Glutamatergic neuron (in vitro differentiated cells): ENCODE measurements at regions not wholly inside any gene's neighbourhood (a gene's known extent, or its start where the extent isn't known, plus 50 kb on each side); places are given as distances from the start of the nearest gene placed in this dataset.

Experiments used
- DNase-seq: peaks from one replicate; pipeline ENCODE4 v3.0.0; 2022
- H3K27ac Mint-ChIP-seq: one replicate; pipeline ENCODE4 v1.8.0; 2020; ENCODE audit warnings: mild to moderate bottlenecking, mixed read lengths, inconsistent platforms; ENCODE audit not compliant: unreplicated experiment
- H3K27me3 Mint-ChIP-seq: one replicate; pipeline ENCODE4 v1.8.0; 2020; ENCODE audit warnings: mild to moderate bottlenecking, moderate library complexity, mixed read lengths, inconsistent platforms; ENCODE audit not compliant: unreplicated experiment
- H3K36me3 Mint-ChIP-seq: one replicate; pipeline ENCODE4 v1.8.0; 2020; ENCODE audit warnings: mild to moderate bottlenecking, mixed read lengths, inconsistent platforms; ENCODE audit not compliant: unreplicated experiment
- H3K4me1 Mint-ChIP-seq: one replicate; pipeline ENCODE4 v1.8.0; 2020; ENCODE audit warnings: mild to moderate bottlenecking, low read depth, mixed read lengths, inconsistent platforms; ENCODE audit not compliant: unreplicated experiment
- H3K4me3 Mint-ChIP-seq: one replicate; pipeline ENCODE4 v1.8.0; 2020; ENCODE audit warnings: mild to moderate bottlenecking, mixed read lengths, inconsistent platforms; ENCODE audit not compliant: unreplicated experiment
- H3K9me3 Mint-ChIP-seq: one replicate; pipeline ENCODE4 v1.8.0; 2020; ENCODE audit warnings: mild to moderate bottlenecking, moderate library complexity, mixed read lengths, inconsistent platforms; ENCODE audit not compliant: unreplicated experiment
- TF ChIP-seq, protein P1 (sequence below): fragments of 200-600 bp; sonication (generic); IDR thresholded peaks from one replicate; pipeline ENCODE4 v1.5.0; 2021; ENCODE audit not compliant: partially characterized antibody, unreplicated experiment

DNA sequence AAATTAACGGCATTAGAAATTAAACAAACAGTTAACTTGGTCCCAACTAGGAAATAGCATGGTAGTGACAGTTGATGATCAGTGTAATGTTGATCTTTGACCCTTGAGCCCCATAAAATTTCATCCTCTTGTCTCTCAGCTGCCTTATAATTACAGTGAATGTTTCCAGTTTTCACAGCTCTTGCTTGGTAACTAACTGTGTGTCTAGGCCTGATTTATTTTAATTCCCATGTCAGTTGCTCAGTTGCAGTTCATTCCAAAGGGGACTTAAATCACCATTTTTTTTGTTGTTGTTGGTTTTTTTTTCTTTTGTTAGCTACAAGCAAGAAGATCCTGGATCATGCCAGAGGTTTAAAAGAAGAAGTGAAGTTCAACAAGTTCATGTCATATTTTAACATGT, 1883.7 kb upstream of the FLRT2 start:
- TF ChIP-seq, protein P1, sequence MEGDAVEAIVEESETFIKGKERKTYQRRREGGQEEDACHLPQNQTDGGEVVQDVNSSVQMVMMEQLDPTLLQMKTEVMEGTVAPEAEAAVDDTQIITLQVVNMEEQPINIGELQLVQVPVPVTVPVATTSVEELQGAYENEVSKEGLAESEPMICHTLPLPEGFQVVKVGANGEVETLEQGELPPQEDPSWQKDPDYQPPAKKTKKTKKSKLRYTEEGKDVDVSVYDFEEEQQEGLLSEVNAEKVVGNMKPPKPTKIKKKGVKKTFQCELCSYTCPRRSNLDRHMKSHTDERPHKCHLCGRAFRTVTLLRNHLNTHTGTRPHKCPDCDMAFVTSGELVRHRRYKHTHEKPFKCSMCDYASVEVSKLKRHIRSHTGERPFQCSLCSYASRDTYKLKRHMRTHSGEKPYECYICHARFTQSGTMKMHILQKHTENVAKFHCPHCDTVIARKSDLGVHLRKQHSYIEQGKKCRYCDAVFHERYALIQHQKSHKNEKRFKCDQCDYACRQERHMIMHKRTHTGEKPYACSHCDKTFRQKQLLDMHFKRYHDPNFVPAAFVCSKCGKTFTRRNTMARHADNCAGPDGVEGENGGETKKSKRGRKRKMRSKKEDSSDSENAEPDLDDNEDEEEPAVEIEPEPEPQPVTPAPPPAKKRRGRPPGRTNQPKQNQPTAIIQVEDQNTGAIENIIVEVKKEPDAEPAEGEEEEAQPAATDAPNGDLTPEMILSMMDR = no peak
- Mint-ChIP-seq H3K27me3 (no peaks in the 10 kb centered on the region), H3K9me3 (peaks cover 2% of the 10 kb centered on the region), H3K36me3 (no peaks in the 10 kb centered on the region), H3K4me1 (no peaks in the 10 kb centered on the region), H3K4me3 (no peak overlapping the region), H3K27ac (no peak overlapping the region)
- DNase-seq = no peak

DNA sequence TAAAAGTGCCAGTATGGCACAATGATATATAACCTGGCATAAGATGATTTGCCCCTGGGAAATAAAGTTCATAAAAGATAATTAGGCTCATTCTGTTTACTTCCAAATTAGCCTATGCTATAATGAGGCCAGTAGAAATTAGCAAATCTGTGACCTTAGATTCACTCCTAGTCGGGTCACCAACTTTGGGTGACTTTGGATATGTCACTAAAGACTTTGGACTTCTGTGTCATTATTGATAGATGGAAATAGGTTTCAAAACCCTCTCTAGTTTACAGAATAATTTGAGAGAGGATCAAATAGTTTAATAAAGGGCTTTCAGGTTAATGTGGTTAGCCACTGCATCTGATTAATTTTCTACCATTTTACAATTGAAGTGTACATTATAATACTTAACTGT, 1869.3 kb upstream of the FLRT2 start:
- no peaks in the 10 kb centered on the region for H3K9me3 Mint-ChIP-seq
- TF ChIP-seq, protein P1 = no peak
- H3K4me3 Mint-ChIP-seq = no peak overlapping the region

DNA sequence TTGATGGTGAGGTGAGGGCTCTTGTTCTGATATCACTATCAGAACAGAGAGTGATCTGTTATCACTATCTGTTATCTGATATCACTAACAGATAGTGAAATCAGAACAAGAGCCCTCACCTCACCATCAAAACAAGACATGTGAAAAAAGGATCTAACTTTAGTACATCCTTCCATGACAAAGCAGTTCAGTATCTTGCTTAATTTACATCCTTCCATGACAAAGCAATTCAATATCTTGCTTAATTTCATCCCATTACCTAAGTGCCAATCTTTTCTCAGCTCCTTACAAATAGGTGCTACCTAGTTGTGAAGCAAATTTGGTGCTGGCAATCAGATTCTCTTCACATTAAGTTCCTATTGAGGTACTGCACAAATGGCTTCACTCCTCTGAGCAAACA, 1865.6 kb upstream of the FLRT2 start:
- no peaks in the 10 kb centered on the region for H3K9me3 Mint-ChIP-seq
- peaks cover 2% of the 10 kb centered on the region for H3K4me1 Mint-ChIP-seq
- H3K27ac Mint-ChIP-seq = no peak overlapping the region
- H3K4me3 Mint-ChIP-seq = no peak overlapping the region
- no peaks in the 10 kb centered on the region for H3K27me3 Mint-ChIP-seq
- TF ChIP-seq, protein P1 = no peak
- no peaks in the 10 kb centered on the region for H3K36me3 Mint-ChIP-seq
- no peak for DNase-seq

More for the DNA sequence above, 1869.3 kb upstream of the FLRT2 start:
- Mint-ChIP-seq H3K27me3 (no peaks in the 10 kb centered on the region), H3K36me3 (no peaks in the 10 kb centered on the region), H3K4me1 (peaks cover 2% of the 10 kb centered on the region), H3K27ac (no peak overlapping the region)
- no peak for DNase-seq

DNA sequence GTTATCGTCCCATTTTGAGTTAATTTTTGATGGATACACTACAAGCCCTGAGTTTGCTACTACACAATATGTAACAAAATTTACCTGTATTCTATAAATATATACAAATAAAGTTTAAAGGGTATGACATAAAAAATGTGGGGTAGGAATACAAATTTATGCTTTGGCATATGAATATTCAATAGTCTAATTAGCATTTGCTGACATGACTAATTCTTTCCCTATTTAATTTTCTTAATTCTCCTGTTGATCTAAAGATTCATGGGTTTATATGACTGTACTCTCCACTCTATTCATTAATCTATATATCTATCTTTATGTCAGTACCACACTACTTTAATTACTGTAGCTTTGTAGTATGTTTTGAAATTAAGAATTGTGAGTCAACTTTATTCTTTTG, 1840.7 kb upstream of the FLRT2 start:
- DNase-seq = no peak
- no peaks in the 10 kb centered on the region for H3K27me3 Mint-ChIP-seq
- TF ChIP-seq, protein P1 = no peak
- no peak overlapping the region for H3K4me3 Mint-ChIP-seq
- H3K27ac Mint-ChIP-seq = no peak overlapping the region
- no peaks in the 10 kb centered on the region for H3K4me1 Mint-ChIP-seq
- H3K36me3 Mint-ChIP-seq = no peaks in the 10 kb centered on the region
- H3K9me3 Mint-ChIP-seq = no peaks in the 10 kb centered on the region

DNA sequence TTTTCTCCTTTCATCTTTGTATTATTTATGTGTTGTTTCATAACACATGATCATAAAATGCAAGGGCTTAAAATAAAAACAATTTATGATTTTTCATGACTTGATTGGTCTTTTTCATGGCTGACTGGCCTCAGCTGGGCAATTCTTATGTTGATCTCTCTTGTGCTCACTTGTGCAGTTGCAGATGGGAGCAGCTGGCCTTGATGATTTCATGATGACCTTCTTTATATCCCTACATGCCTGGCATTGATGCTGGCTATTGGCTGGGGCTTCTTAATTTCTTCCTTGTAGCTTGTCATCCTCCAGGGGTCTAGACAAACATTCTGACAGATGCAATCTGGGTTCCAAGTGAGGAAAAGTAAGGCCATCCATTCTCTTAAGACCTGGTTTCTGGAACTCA, 1832.8 kb upstream of the FLRT2 start:
- Mint-ChIP-seq H3K4me1 (peaks cover 6% of the 10 kb centered on the region), H3K4me3 (no peak overlapping the region), H3K9me3 (peaks cover 2% of the 10 kb centered on the region), H3K36me3 (no peaks in the 10 kb centered on the region), H3K27ac (no peak overlapping the region), H3K27me3 (no peaks in the 10 kb centered on the region)
- no peak for DNase-seq
- TF ChIP-seq, protein P1 = no peak
